HL-60 (cell line): ENCODE measurements at regions not wholly inside any gene's neighbourhood (a gene's known extent, or its start where the extent isn't known, plus 50 kb on each side); places are given as distances from the start of the nearest gene placed in this dataset.

Experiments
- DNase-seq, 2 experiments: peaks; one replicate each; pipeline ENCODE4 v3.0.0-alpha.2; 2010 to 2020; ENCODE audit warnings: low read depth in 1 of 2, low spot score in 1 of 2
- H3K27ac ChIP-seq: fragments of 250-450 bp; sonication (Bioruptor Pico); replicated peaks from 2 replicates; pipeline ENCODE4 v1.5.1; 2020; ENCODE audit warnings: mild to moderate bottlenecking, moderate library complexity
- H3K27me3 ChIP-seq: fragments of 250-450 bp; sonication (Bioruptor Pico); 2 replicates; pipeline ENCODE4 v1.5.1; 2021; ENCODE audit warnings: mild to moderate bottlenecking, moderate library complexity; ENCODE audit not compliant: insufficient read depth, poor library complexity, severe bottlenecking
- H3K4me3 ChIP-seq: replicated peaks from 2 replicates; pipeline ENCODE4 v1.5.1; 2011; ENCODE audit warnings: mild to moderate bottlenecking, control low read depth, low read length; ENCODE audit not compliant: insufficient read depth
- CTCF ChIP-seq: IDR thresholded peaks from one replicate; pipeline ENCODE4 v1.5.1; 2011; ENCODE audit warnings: low read length, control low read depth, inconsistent platforms; ENCODE audit not compliant: insufficient read depth
- GABPA ChIP-seq: IDR thresholded peaks from 2 replicates; pipeline ENCODE4 v1.6.1; 2012; ENCODE audit warnings: low read depth
- POLR2AphosphoS5 ChIP-seq: IDR thresholded peaks from 2 replicates; pipeline ENCODE4 v1.6.1; 2012; ENCODE audit warnings: low read depth
- REST ChIP-seq: IDR thresholded peaks from 2 replicates; pipeline ENCODE4 v1.6.1; 2012; ENCODE audit warnings: low read depth; ENCODE audit not compliant: insufficient replicate concordance
- SPI1 ChIP-seq: IDR thresholded peaks from 2 replicates; pipeline ENCODE4 v1.6.1; 2012; ENCODE audit warnings: low read depth, mild to moderate bottlenecking, borderline replicate concordance

GRCh38 chr2:211306929-211307328 lies 750.5 kb downstream of the CPS1 start:
- no peak for TF ChIP-seq REST
- no peak for TF ChIP-seq CTCF
- TF ChIP-seq SPI1 = no peak
- TF ChIP-seq GABPA = no peak
- no peak for TF ChIP-seq POLR2AphosphoS5
- H3K4me3 ChIP-seq = no peak overlapping the region
- no peaks in the 10 kb centered on the region for H3K27me3 ChIP-seq
- no peak for DNase-seq
- H3K27ac ChIP-seq = no peak overlapping the region
